Keratinocyte (primary cell): ENCODE measurements at regions not wholly inside any gene's neighbourhood (a gene's known extent, or its start where the extent isn't known, plus 50 kb on each side); places are given as distances from the start of the nearest gene placed in this dataset.

Experiments used
- DNase-seq: peaks from one replicate; pipeline ENCODE4 v3.0.0-alpha.2; 2011; ENCODE audit warnings: low read depth, missing footprints, low spot score
- FAIRE-seq: peaks from 2 replicates; lab custom pipeline; 2011; peaks lifted over from hg19 to GRCh38; lab: Jason Lieb, UNC
- H2AFZ ChIP-seq: 2 replicates; pipeline ENCODE4 v1.6.0; 2012; ENCODE audit warnings: low read length, control low read depth, inconsistent platforms; ENCODE audit not compliant: control insufficient read depth
- H3K27ac ChIP-seq: 2 replicates; pipeline ENCODE4 v1.5.1; 2011; ENCODE audit warnings: low read length; ENCODE audit not compliant: control insufficient read depth, insufficient read depth
- H3K27me3 ChIP-seq: 3 replicates; pipeline ENCODE4 v1.6.0; 2011; ENCODE audit warnings: low read length; ENCODE audit not compliant: control insufficient read depth, insufficient read depth; ENCODE audit errors: extremely low read depth
- H3K36me3 ChIP-seq, 2 experiments: 2 replicates in 1 of 2; 3 replicates in 1 of 2; pipeline ENCODE4 v1.5.1; 2011; ENCODE audit warnings: low read length in 2 of 2, mild to moderate bottlenecking in 1 of 2; ENCODE audit not compliant: control insufficient read depth in 2 of 2, insufficient read depth in 2 of 2; ENCODE audit errors: extremely low read depth in 1 of 2
- H3K4me1 ChIP-seq: 3 replicates; pipeline ENCODE4 v1.5.1; 2011; ENCODE audit warnings: low read length; ENCODE audit not compliant: control insufficient read depth, insufficient read depth; ENCODE audit errors: extremely low read depth
- H3K4me2 ChIP-seq: 3 replicates; pipeline ENCODE4 v1.6.0; 2011; ENCODE audit warnings: low read depth, low read length; ENCODE audit not compliant: control insufficient read depth, insufficient read depth; ENCODE audit errors: extremely low read depth
- H3K4me3 ChIP-seq, 3 experiments: fragments of 200-600 bp in 1 of 3; sonication (generic) in 1 of 3; 2 replicates in 2 of 3; 3 replicates in 1 of 3; pipeline ENCODE4 v1.5.1; 2011 to 2016; ENCODE audit warnings: low read length in 3 of 3, mild to moderate bottlenecking in 3 of 3, control low read depth in 2 of 3, inconsistent platforms in 1 of 3, low read depth in 1 of 3, mixed read lengths in 1 of 3, mixed run types in 1 of 3, moderate library complexity in 1 of 3; ENCODE audit not compliant: control insufficient read depth in 2 of 3, insufficient read depth in 2 of 3; ENCODE audit errors: extremely low read depth in 1 of 3
- H3K79me2 ChIP-seq: 2 replicates; pipeline ENCODE4 v1.6.0; 2012; ENCODE audit warnings: low read length; ENCODE audit not compliant: control insufficient read depth, insufficient read depth
- H3K9ac ChIP-seq: 3 replicates; pipeline ENCODE4 v1.6.0; 2011; ENCODE audit warnings: low read length; ENCODE audit not compliant: control insufficient read depth, insufficient read depth; ENCODE audit errors: extremely low read depth
- H3K9me1 ChIP-seq: 3 replicates; pipeline ENCODE4 v1.6.0; 2011; ENCODE audit warnings: low read length; ENCODE audit not compliant: control insufficient read depth, insufficient read depth; ENCODE audit errors: extremely low read depth
- H3K9me3 ChIP-seq: 2 replicates; pipeline ENCODE4 v1.5.1; 2012; ENCODE audit warnings: low read depth, low read length; ENCODE audit not compliant: control insufficient read depth
- H4K20me1 ChIP-seq: 3 replicates; pipeline ENCODE4 v1.6.0; 2011; ENCODE audit warnings: low read length; ENCODE audit not compliant: control insufficient read depth, insufficient read depth; ENCODE audit errors: extremely low read depth
- EZH2 ChIP-seq: IDR thresholded peaks from one replicate; pipeline ENCODE4 v1.6.1; 2012; ENCODE audit warnings: inconsistent platforms, mild to moderate bottlenecking, low read length, moderate library complexity
- dilution Hi-C: fragments of 300-500 bp; cut with MboI; formaldehyde crosslinking; loops from one replicate; pipeline ENCODE4 v1.7.0; 2020; ENCODE audit warnings: low sequenced_read_pairs; ENCODE audit not compliant: extremely low pct_ligation_motif_present
- TF ChIP-seq, protein P1 (sequence below), 3 experiments: IDR thresholded peaks in 1 of 3; conservative IDR thresholded peaks in 1 of 3; optimal IDR thresholded peaks in 1 of 3; 2 replicates in 2 of 3; 3 replicates in 1 of 3; pipeline versions ENCODE3 to v1.5.1; 2011; ENCODE audit warnings: low read length in 3 of 3, mild to moderate bottlenecking in 3 of 3, moderate library complexity in 2 of 3, control low read depth in 1 of 3, inconsistent platforms in 1 of 3; ENCODE audit not compliant: insufficient read depth in 2 of 3; ENCODE audit errors: extremely low read depth in 1 of 3

DNA sequence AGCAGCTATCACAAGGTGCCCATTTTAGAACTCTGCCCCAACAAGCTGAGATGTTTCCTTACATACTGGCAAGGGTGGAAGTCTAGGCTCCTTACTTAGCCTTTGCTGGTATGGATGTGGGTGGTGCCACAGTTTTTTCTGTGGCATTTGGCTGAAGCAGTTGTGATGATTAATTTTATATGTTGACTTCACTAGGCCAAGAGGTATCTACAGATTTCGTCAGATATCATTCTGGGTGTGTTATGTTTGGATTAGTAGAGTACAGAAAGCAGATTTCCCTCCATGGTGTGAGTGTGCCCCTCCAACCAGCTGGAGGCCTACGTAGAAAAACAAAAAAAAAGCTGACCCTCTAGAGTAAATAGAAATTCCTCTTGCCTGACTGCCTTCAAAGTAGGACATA is 317.0 kb downstream of the BARHL2 start:
- Histone ChIP-seq H3K9ac (no peak overlapping the region), H3K4me1 (peaks cover 20% of the 10 kb centered on the region), H3K4me3 (peak overlapping the region in 1 of 3 experiments; percentile 11), H3K9me3 (no peaks in the 10 kb centered on the region), H3K36me3 (no peaks in the 10 kb centered on the region), H4K20me1 (no peaks in the 10 kb centered on the region), H3K79me2 (no peaks in the 10 kb centered on the region), H3K9me1 (no peaks in the 10 kb centered on the region), H3K27ac (peak overlapping the region; percentile 24), H2AFZ (peak overlapping the region; percentile 80), H3K27me3 (no peaks in the 10 kb centered on the region), H3K4me2 (peak overlapping the region; percentile 43)
- FAIRE-seq (peak; percentile 53), DNase-seq (peak; percentile 17)
- TF ChIP-seq EZH2, result no peak
- TF ChIP-seq, protein P1, sequence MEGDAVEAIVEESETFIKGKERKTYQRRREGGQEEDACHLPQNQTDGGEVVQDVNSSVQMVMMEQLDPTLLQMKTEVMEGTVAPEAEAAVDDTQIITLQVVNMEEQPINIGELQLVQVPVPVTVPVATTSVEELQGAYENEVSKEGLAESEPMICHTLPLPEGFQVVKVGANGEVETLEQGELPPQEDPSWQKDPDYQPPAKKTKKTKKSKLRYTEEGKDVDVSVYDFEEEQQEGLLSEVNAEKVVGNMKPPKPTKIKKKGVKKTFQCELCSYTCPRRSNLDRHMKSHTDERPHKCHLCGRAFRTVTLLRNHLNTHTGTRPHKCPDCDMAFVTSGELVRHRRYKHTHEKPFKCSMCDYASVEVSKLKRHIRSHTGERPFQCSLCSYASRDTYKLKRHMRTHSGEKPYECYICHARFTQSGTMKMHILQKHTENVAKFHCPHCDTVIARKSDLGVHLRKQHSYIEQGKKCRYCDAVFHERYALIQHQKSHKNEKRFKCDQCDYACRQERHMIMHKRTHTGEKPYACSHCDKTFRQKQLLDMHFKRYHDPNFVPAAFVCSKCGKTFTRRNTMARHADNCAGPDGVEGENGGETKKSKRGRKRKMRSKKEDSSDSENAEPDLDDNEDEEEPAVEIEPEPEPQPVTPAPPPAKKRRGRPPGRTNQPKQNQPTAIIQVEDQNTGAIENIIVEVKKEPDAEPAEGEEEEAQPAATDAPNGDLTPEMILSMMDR (optimal IDR thresholded peaks at IDR 0.05 in 1 of 3, IDR thresholded peaks at IDR 0.05 in 1 of 3, conservative IDR thresholded peaks at IDR 0.05 in 1 of 3; ENCODE audit: extremely low read depth in 1 of 3, insufficient read depth in 2 of 3, low read length in 3 of 3), result no peak
- dilution Hi-C loops, result no loop called here

DNA sequence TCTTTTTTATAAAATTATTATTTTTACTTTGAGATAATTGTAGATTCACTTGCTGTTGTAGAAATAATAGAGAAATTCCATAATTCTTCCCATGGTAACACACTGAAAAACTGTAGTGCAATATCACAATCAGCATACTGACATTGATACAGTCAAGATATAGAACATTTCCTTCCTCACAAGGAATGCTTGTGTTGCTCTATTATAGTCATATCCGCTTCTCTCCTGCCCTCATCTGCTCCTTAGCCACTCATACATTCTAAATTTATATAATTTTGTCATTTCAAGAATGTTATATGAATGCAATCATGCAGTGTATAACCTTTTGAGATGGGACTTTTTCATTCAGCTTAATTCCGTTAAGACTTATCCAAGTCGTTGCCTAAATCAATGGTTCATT is 320.2 kb downstream of the BARHL2 start:
- dilution Hi-C loops, result no loop called here
- Histone ChIP-seq H2AFZ (no peak overlapping the region), H3K9me1 (no peaks in the 10 kb centered on the region), H3K4me1 (peaks cover 22% of the 10 kb centered on the region), H3K9ac (no peak overlapping the region), H3K4me3 (no peak overlapping the region), H3K79me2 (no peaks in the 10 kb centered on the region), H3K36me3 (no peaks in the 10 kb centered on the region), H4K20me1 (no peaks in the 10 kb centered on the region), H3K27ac (no peak overlapping the region), H3K27me3 (no peaks in the 10 kb centered on the region), H3K9me3 (no peaks in the 10 kb centered on the region), H3K4me2 (no peak overlapping the region)
- FAIRE-seq, result no peak
- TF ChIP-seq, protein P1 (optimal IDR thresholded peaks at IDR 0.05 in 1 of 3, IDR thresholded peaks at IDR 0.05 in 1 of 3, conservative IDR thresholded peaks at IDR 0.05 in 1 of 3; ENCODE audit: extremely low read depth in 1 of 3, insufficient read depth in 2 of 3, low read length in 3 of 3), result no peak
- TF ChIP-seq EZH2, result no peak
- no peak for DNase-seq
